ENCODE measurements at regions not wholly inside any gene's neighbourhood (a gene's known extent, or its start where the extent isn't known, plus 50 kb on each side); places are given as distances from the start of the nearest gene placed in this dataset.

- TF ChIP-seq TCF3 (IDR thresholded peaks at IDR 0.05; ENCODE audit: borderline replicate concordance, insufficient read depth, low read depth, low read length) (no peak), ZNF274 (IDR thresholded peaks at IDR 0.05; ENCODE audit: insufficient read depth, insufficient read length) (no peak), GABPA (IDR thresholded peaks at IDR 0.05; ENCODE audit: low read depth) (no peak), RAD21 (IDR thresholded peaks at IDR 0.05; ENCODE audit: insufficient read depth, low read depth, low read length) (no peak), CTCF (IDR thresholded peaks at IDR 0.05 in 2 of 3, conservative IDR thresholded peaks at IDR 0.05 in 1 of 3; ENCODE audit: control insufficient read depth in 2 of 3, extremely low read depth in 1 of 3, insufficient read depth in 1 of 3, low read depth in 3 of 3, low read length in 3 of 3) (no peak), RB1 (IDR thresholded peaks at IDR 0.05; ENCODE audit: borderline replicate concordance) (no peak), ZNF24 (IDR thresholded peaks at IDR 0.05) (no peak), ZBTB33 (IDR thresholded peaks at IDR 0.05) (no peak), RAD51 (IDR thresholded peaks at IDR 0.05) (no peak), MXI1 (IDR thresholded peaks at IDR 0.05; ENCODE audit: low read depth, low read length) (no peak), HDAC6 (IDR thresholded peaks at IDR 0.05; ENCODE audit: unreplicated experiment) (no peak)
- TF ChIP-seq, protein P1, sequence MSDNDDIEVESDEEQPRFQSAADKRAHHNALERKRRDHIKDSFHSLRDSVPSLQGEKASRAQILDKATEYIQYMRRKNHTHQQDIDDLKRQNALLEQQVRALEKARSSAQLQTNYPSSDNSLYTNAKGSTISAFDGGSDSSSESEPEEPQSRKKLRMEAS (IDR thresholded peaks at IDR 0.05; ENCODE audit: low read depth, low read length): no peak
Observed at GRCh38 chr22:36081023-36081431, 52.4 kb upstream of the RBFOX2 start.

Measured in GM12878 (cell line).